HG02870 (cell line): ENCODE measurements at regions not wholly inside any gene's neighbourhood (a gene's known extent, or its start where the extent isn't known, plus 50 kb on each side); places are given as distances from the start of the nearest gene placed in this dataset.
"Not testable (repeated sequence)": the region's sequence is repeated elsewhere in the genome, so short reads cannot be mapped to it uniquely, and the experiment has no call there.

ENCODE experiments used
- ATAC-seq: cut with Tn5 transposase; IDR thresholded peaks from one replicate; pipeline ENCODE4 v1.9.1; 2021; ENCODE audit warnings: mild to moderate bottlenecking, moderate library complexity; ENCODE audit not compliant: unreplicated experiment

DNA sequence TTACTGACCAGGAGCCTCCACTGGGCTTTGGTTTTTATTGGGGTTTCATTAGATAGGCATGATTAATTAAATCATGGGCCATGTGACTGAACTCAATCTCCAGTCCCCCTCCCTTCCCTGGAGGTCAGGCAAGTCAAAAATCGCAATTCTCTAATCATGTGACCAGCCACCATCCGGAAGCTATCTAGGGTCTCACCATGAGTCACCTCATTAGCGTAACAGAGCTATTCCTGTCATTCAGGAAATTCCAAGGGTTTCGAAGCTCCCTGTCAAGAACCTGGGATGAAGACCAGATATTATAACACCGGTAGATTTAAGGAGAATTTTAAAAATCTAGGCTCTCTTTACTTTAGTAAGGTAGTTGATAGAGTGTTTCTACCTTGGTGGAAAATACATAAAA lies 180.3 kb upstream of the TCF4 start:
- no peak for ATAC-seq

DNA sequence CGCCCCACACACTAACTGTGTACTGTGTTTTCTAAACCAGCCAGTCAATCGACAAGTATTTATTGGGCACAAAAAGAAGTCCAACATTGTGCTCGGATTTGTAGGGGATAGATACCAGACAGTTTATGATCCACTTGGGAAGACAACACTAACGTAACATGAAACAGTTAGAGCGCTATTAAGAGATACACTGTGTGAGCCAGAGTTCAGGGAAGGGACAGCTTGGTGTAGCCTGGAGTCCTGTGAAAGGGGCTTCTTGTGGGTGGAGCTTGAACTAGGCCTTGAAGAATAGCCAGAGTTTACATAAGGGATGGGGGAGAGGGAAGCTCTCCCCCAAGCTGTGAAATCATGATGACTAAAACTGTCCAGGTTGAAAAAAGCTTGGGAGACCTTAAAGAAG lies 176.4 kb upstream of the TCF4 start:
- ATAC-seq, result no peak

DNA sequence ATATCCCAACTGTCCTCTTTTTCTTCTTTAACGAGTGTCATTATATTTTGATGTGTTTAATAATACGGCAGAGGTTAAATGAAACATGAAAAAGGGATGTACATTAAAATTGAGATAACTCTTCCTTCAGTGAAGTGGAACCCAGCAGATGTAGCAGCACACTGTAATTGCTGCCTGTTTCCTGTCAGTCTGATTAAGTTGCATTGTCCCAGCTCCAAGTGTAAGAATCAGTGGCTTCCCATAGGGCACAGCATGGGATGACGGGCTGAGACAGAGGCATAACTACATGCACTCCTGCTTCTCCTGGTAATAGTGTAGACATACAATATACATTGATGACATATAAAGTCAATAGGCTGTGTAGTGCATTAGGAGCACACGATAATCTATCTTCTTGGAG lies 175.8 kb upstream of the TCF4 start:
- ATAC-seq, result no peak

DNA sequence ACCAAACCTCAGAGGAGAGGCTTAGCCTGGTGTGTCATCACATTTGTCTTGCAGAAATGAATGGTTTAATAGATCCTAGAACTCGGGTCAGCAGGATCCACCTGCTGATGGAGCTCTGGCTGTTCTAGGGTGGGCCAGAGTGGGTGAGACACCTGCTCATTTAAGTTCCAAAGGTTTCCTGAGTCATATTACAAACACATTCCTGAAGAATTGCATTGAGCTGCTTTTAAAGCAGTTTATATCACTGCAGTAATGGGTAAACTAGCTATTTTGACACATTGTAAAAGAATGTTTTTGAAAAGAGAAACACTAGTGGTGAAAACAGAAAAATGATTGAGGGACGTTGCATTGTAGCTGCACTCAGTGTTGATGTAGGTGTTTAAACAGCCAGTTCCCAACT lies 175.3 kb upstream of the TCF4 start:
- no peak for ATAC-seq

DNA sequence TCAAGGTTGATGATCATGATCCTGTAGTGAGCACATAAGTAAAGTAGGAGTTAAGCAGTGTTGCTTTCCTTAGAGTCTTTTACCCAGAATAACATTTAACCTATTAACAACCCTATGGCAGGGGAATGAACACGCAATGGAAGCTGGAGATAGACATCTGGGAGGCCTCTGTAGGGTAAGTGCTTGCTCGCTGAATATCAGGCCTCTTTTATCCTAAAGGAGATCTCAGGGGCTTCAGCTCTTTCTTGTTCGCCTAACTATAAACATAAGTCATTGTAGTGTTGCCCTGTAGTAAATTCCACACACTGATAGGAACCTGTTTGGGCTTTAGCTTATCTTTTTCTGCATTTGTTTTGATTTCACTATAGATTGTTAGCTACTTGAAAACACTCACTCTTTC lies 174.4 kb upstream of the TCF4 start:
- ATAC-seq, result no peak

DNA sequence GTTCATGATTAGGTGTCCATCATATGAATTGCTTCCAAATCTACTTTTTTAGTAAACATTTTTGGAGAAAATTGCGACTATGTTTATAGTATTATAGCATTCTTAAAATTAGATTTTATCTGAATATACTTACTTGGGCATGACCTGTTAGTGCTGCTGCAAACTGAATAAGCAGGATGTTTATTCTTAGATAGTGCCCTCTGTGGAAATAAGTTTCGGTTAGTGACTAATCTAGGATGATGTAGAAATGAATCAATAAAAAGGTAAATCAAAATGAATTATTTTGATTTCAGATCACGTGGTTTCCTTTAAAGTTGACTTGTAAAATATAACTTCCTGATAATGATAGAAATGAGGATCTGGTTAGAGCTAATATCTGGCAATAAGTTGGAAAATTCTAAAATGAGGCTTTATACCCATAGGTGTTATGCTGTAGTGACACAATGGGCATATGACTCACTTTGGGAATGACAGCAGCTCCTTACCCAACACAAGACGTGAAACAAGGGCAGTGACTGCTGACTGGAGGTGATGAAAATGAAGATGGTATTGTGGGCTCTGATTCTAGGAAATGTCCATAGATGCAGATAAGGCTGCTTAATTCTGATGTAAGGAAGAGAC lies 165.8 kb upstream of the TCF4 start:
- ATAC-seq, result no peak

DNA sequence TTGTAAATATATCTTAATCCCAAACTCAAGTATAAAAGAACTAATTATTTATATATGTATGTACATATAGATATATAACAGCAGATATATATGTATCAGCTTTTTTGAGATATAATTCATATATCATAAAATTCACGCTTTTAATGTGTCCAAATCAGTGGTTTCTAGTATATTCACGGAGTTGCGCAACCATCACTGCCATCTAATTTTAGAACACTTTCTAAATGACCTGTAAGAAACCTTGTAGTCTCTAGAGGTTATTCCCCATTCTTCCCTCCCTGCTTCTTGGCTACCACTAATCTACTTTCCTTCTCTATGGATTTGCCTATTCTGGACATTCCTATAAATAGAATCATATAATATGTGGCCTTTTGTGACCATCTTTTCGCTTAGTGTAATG lies 163.5 kb upstream of the TCF4 start:
- no peak for ATAC-seq

DNA sequence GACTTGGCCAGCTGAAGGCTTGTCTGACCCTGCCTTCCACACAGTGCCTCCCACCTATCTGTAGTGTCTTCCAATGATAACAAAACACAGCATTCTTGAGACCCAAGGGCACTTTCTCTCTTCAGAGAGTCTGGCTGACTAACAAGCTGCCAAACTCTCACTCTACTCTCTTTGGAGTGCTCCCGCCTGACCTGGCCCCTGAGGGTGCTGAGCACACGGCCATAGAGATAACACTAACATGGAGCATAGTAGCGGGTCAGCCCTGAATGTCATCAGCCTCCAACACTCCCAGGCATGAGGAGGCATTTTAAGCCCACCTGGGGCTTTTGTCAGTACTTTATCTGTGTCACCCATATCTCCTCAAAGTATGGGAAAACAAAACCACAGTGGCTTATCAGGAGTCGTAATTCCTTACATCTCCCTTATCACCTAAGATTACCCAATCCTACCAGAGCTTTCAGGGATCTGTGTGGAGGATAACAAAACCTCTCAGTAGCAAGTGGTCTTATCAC lies 160.3 kb upstream of the TCF4 start:
- no peak for ATAC-seq

DNA sequence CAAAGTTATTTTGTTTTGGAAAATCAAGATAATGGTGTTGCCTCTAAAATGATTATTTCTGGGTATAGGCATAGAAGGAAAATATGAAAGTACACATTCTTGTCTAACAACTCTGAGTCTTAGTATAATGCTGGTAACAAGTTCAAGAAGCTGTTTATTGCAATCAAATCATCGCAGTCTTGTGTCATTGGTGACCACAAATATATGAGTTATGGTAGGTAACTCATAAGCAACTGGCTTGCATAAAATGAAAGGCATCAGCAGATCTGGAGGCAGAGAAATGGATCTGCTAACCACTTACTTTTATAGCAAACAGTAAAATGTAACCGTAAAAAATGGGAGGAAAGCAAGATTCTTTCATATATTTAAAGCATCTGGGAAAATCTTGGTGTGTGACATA lies 156.2 kb upstream of the TCF4 start:
- ATAC-seq, result no peak

DNA sequence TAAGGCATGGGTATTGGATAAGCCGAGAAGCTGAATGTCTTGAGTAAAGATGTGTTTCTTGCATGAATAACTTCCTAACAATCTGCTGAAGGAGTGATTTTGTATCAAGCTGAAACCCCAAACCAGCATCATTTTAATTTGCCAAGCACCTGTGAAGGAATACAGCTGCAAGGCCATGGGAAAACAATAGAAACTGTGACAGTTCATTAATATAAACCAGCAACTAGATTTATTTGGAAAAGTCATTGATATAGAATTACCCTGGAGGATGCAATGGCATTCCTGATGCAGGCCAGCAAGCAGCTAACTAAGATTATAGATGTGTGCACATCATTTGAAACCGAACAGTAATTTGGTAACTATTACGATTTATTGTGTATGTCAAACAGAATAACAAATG lies 155.7 kb upstream of the TCF4 start:
- no peak for ATAC-seq

DNA sequence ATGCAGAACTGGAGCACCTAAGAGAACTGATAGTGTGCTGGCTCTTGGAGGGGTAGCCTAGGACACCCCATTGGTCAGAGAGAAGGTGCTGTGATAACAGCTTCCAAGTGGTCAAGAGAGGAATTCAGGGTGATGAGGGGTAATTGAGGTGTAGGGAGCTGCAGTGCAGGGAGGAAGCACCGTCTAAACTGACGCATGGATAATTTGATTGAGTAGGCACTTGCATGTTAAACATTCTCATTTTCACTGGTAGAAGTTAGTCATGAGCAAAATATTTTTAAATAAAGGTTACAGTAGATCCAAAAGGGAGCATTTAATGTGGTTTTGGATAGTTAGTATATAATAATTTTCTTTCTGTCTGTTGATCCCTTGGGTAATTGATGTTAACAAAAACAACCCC lies 155.1 kb upstream of the TCF4 start:
- ATAC-seq, result no peak

DNA sequence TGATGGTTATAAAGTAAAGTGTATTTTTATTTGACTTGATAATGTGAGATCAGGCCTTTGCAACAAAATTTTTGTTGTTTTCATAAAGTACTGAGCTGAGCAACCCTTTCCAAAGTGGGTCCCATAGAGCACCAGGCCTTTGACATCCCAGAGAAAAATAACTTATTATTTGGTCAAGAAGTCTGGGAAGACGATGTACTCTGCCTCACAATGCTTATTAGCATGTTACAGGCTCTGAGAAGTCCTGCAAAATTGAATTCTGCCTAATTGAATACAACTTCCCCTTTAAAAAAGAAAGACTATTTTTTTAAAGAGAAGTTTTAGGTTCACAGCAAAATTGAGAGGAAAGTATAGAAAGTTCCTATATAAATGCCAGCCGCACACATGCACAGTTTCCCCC lies 151.5 kb upstream of the TCF4 start:
- ATAC-seq, result no peak

DNA sequence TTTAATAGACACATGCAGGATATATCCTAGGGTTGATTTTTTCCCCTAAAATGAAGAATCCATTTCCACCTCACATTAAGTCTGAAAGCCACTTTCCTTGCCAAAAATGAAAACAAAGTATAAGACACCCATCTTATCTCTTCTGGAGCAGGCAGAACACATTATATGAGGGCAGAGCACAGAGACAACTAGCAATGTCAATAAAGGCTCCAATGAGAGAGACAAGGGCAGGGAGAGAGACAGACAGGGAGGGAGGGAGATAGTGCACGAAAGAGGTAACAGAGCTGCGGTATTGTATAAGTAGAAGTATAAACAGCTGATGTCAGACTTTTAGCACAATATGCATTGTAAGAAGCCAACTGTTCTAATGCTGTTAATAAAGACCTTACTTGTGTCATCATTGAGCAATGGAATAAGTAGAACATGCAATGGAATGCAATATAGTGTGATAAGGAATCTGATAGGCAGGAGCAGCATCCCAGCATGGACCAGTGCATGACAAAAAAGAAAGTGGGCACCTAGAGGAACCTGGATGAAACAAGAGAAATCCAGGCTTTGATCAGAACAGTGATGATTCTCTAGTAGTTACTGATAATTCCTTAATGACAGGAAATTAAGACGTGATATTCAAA lies 150.6 kb upstream of the TCF4 start:
- ATAC-seq, result no peak

DNA sequence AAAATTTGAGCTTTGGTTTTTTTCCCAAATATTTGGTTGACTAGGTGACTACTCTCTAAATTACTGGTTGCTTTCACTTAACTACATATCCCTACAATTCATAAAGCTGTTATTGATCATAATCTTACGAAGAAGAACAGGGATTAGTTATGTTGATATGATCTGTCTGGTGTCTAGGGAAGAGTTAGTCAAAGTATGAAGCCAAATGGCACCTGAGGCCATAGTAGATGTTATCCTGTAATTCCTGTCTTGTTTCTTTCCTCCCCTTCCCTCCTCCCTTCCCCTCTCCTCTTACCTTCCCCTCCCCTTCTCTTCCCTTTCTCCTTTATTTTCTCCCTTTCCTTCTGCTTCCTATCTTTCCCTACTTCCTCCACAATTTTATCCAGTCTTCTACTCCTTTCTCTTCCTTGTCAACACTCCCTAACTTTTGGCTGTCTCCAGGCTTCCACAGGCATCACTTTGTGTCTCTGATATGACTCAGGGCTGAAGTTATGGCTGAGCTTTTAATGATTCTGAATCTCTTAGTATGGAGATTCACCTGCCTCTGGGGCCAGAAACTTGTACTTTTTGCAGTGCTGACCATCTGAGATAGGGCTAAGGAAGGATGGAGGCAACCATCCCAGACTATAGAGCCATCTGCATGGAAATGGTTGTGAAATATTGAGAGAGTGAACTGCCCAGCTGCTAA lies 149.9 kb upstream of the TCF4 start:
- no peak for ATAC-seq

DNA sequence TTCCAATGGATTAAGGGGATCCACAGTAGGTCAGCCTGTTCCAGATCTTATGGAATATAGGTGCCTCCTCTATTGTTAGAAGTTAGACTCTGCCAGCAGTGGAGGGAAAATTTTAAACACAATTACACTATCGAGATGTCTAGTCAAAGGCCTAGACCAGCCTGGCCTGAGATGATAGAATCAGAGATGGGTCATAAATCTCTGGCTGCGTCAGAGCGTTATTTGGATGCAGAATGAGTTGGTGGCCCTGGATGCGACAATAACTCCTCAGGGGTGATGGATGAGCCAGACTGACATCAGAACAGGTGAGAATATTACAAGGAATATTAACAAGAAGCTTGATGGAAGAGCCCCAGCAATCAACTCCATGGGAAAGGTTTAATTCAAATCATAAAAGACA lies 149.3 kb upstream of the TCF4 start:
- no peak for ATAC-seq

DNA sequence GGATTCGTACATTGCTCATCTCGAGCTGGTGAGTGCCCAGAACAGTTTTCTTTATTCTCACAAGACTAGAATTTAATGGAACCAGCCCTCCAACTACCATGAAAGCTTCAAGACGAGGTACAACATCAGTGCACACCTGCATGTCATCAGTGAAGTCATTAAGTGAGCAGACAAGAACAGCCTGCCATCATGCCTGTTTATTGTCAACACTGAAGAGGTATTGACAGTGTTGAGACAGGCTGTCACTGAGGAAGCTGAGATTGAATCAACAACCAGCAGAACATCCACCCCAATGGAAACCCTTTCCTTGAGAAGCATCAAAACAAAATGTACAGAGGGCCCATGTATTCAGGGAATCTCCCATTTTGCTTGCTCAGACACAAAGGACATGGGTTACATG lies 148.0 kb upstream of the TCF4 start:
- ATAC-seq, result no peak

DNA sequence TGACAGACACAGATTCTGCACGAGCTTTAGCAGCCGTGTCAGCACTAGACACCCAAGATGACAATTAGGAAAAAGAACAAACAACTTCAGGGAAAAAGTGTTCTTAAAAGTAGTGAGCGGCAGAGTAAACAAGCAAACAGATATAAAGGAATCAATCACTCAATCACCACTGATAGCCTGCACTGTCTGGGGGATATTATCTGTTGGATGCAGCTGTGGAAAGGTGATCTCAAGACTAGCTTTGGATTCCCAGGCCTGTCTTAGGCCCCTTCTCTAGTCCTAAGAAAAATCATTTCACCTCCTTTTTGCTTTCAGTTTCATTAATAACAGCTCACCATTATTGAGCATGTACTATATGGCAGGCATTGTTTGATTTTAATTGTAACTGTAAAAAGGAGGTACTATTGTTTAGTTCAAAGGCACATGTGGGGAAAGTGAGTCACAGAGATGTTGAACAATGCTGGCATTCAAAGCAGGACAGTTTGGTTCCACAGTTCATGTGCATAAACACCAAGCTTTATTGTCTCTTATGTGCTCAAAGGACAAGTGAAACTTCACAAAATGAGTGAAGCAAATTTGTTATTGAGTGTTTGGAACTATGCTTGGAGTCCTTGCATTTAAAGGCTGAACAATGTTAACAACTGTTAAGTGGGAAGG lies 147.3 kb upstream of the TCF4 start:
- ATAC-seq, result no peak

DNA sequence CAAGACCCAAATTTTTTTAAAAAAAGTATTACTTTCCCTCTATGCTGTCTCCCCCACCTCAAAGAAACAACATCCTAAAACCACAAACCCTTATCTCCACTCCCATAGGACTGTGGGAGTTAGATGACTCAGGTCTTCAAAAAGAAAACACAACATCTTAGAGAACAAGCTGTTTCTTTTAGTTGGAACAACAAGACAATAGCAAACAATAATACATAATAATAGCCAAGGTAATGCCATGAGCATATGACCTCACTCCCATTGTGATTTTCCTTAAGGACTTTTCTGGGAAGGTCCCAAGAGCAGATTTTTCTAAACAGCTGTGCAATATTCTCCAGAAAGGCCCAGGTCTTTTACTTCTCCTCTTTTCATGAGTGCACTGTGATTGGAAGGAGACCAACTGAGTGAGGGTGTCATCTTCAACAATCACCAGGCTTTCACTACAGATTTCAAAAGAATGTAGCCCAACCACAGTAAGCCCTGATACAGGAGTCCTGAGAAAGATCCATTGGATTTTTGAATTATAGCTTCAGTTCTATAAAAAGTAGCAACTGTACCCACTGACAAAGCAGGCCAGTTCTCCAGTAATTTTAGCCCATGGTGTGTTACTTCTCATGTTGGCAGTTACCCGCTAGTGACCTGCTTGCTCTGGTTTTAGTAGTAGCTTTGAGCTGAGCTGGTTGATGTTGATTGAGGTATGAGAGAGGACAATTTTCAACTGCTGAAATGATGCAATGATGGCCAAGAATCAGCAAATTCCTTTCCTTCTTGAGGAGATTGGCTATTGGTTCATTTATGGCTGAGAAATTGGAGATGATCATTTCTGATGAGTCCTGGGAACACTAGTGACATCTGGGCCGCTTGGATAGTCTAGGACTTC lies 144.5 kb upstream of the TCF4 start:
- no peak for ATAC-seq

DNA sequence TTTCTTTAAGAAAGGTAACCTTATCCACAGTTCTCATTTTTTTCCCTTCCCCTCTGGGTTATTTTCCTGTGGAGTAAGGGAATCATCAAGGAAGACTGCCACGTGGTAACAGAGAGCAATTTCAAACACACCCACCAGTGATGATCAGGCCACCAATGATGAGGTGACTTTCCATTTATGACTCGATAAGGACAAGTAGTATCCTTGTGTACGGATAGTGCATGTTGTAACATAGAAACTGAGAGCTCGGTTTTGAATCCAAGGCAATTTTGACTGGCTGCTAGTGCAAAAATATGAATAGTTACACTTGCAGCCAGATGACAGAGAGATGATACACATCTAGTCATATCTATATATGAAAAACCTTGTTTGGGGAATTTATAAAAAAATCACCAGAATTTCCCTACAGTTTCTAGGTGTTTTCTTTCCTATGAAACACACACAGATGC lies 143.6 kb upstream of the TCF4 start:
- ATAC-seq, result peak; percentile 66

DNA sequence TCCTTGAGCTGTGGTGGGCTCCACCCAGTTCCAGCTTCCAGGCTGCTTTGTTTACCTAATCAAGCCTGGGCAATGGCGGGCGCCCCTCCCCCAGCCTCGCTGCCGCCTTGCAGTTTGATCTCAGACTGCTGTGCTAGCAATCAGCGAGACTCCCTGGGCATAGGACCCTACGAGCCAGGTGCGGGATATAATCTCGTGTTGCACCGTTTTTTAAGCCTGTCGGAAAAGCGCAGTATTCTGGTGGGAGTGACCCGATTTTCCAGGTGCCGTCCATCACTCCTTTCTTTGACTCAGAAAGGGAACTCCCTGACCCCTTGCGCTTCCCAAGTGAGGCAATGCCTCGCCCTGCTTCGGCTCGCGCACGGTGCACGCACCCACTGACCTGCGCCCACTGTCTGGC lies 133.0 kb upstream of the TCF4 start:
- not testable (repeated sequence) for ATAC-seq

DNA sequence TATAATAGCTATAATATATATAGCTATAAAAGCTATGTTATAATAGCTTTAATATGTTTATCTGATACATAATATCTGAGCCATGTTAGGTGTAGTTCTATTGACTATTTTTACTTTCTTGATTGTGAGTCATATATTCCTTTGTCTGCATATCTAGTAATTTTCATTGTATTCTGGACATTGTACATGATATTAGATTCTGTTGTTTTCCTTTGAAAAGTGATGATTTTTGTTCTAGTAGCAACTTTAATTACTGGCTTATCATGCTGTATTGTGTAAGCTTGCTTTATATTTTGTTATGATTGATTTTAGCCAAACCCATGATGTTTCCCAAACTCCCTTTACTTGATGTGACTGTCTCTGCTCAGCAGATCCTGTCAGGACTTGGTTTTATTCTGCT lies 125.7 kb upstream of the TCF4 start:
- no peak for ATAC-seq
